DND-41 (cell line): ENCODE measurements at regions not wholly inside any gene's neighbourhood (a gene's known extent, or its start where the extent isn't known, plus 50 kb on each side); places are given as distances from the start of the nearest gene placed in this dataset.

Source experiments
- ATAC-seq: fragments of 200-7000 bp; cut with Tn5 transposase; 3 replicates; pipeline ENCODE4 v1.9.1; 2021; ENCODE audit warnings: low read depth; ENCODE audit not compliant: insufficient read depth
- DNase-seq: peaks from one replicate; pipeline ENCODE4 v3.0.0-alpha.2; 2020
- H2AFZ ChIP-seq: 2 replicates; pipeline ENCODE4 v1.6.0; 2012; ENCODE audit warnings: low read depth, low read length
- H3K27ac ChIP-seq: 2 replicates; pipeline ENCODE4 v1.5.1; 2012; ENCODE audit warnings: low read length, inconsistent platforms
- H3K27me3 ChIP-seq: fragments of 200-600 bp; sonication (generic); 2 replicates; pipeline ENCODE4 v1.6.0; 2012; ENCODE audit warnings: low read length, mild to moderate bottlenecking, inconsistent platforms; ENCODE audit not compliant: insufficient read depth, poor library complexity
- H3K36me3 ChIP-seq: 2 replicates; pipeline ENCODE4 v1.5.1; 2012; ENCODE audit warnings: low read length, inconsistent platforms; ENCODE audit not compliant: insufficient read depth
- H3K4me1 ChIP-seq: 2 replicates; pipeline ENCODE4 v1.5.1; 2012; ENCODE audit warnings: mild to moderate bottlenecking, low read length; ENCODE audit not compliant: insufficient read depth
- H3K4me2 ChIP-seq: 2 replicates; pipeline ENCODE4 v1.6.0; 2012; ENCODE audit warnings: mild to moderate bottlenecking, moderate library complexity, low read length, inconsistent platforms; ENCODE audit not compliant: insufficient read depth
- H3K4me3 ChIP-seq, 2 experiments: fragments of 200-600 bp in 1 of 2; shearing (Covaris generic) in 1 of 2; 2 replicates each; pipeline ENCODE4 v1.5.1; 2012 to 2016; ENCODE audit warnings: inconsistent platforms in 2 of 2, low read length in 2 of 2, mild to moderate bottlenecking in 2 of 2, low read depth in 1 of 2, moderate library complexity in 1 of 2
- H3K79me2 ChIP-seq: 2 replicates; pipeline ENCODE4 v1.6.0; 2012; ENCODE audit warnings: low read length, inconsistent platforms; ENCODE audit not compliant: insufficient read depth
- H3K9ac ChIP-seq: 2 replicates; pipeline ENCODE4 v1.6.0; 2012; ENCODE audit warnings: low read depth, mild to moderate bottlenecking, inconsistent platforms, low read length, moderate library complexity
- H3K9me3 ChIP-seq: 2 replicates; pipeline ENCODE4 v1.5.1; 2012; ENCODE audit warnings: low read length, moderate library complexity, mild to moderate bottlenecking, inconsistent platforms; ENCODE audit not compliant: insufficient read depth, severe bottlenecking
- H4K20me1 ChIP-seq: 2 replicates; pipeline ENCODE4 v1.6.0; 2012; ENCODE audit warnings: low read length; ENCODE audit not compliant: insufficient read depth
- EZH2 ChIP-seq: IDR thresholded peaks from 3 replicates; pipeline ENCODE4 v1.6.1; 2012; ENCODE audit warnings: borderline replicate concordance, low read depth, mild to moderate bottlenecking, moderate library complexity, low read length, inconsistent platforms; ENCODE audit not compliant: severe bottlenecking
- TF ChIP-seq, protein P1 (sequence below): IDR thresholded peaks from 2 replicates; pipeline ENCODE4 v1.5.1; 2012; ENCODE audit warnings: borderline replicate concordance, low read length, moderate library complexity, mild to moderate bottlenecking; ENCODE audit not compliant: poor library complexity, severe bottlenecking; ENCODE audit errors: extremely low read depth

GRCh38 chr14:70269582-70269981 is 80.8 kb upstream of the SLC8A3 start:
- no peaks in the 10 kb centered on the region for H3K36me3 ChIP-seq
- no peak for DNase-seq

GRCh38 chr14:70268760-70269159 is 80.0 kb upstream of the SLC8A3 start:
- no peak for ATAC-seq
- no peak overlapping the region for H3K27ac ChIP-seq
- no peaks in the 10 kb centered on the region for H3K27me3 ChIP-seq
- no peak overlapping the region for H3K4me2 ChIP-seq
- H4K20me1 ChIP-seq = no peaks in the 10 kb centered on the region
- DNase-seq = no peak
- no peaks in the 10 kb centered on the region for H3K4me1 ChIP-seq
- no peak overlapping the region for H3K9ac ChIP-seq
- TF ChIP-seq EZH2 = no peak
- TF ChIP-seq, protein P1, sequence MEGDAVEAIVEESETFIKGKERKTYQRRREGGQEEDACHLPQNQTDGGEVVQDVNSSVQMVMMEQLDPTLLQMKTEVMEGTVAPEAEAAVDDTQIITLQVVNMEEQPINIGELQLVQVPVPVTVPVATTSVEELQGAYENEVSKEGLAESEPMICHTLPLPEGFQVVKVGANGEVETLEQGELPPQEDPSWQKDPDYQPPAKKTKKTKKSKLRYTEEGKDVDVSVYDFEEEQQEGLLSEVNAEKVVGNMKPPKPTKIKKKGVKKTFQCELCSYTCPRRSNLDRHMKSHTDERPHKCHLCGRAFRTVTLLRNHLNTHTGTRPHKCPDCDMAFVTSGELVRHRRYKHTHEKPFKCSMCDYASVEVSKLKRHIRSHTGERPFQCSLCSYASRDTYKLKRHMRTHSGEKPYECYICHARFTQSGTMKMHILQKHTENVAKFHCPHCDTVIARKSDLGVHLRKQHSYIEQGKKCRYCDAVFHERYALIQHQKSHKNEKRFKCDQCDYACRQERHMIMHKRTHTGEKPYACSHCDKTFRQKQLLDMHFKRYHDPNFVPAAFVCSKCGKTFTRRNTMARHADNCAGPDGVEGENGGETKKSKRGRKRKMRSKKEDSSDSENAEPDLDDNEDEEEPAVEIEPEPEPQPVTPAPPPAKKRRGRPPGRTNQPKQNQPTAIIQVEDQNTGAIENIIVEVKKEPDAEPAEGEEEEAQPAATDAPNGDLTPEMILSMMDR = no peak
- H3K4me3 ChIP-seq = no peak overlapping the region
- H3K79me2 ChIP-seq = no peaks in the 10 kb centered on the region
- H2AFZ ChIP-seq = no peak overlapping the region
- H3K36me3 ChIP-seq = no peaks in the 10 kb centered on the region
- no peaks in the 10 kb centered on the region for H3K9me3 ChIP-seq

More at GRCh38 chr14:70269582-70269981, 80.8 kb upstream of the SLC8A3 start:
- Histone ChIP-seq H3K4me3 (no peak overlapping the region), H4K20me1 (no peaks in the 10 kb centered on the region), H3K4me1 (no peaks in the 10 kb centered on the region), H3K9me3 (no peaks in the 10 kb centered on the region), H2AFZ (no peak overlapping the region), H3K9ac (no peak overlapping the region), H3K27me3 (no peaks in the 10 kb centered on the region), H3K79me2 (no peaks in the 10 kb centered on the region), H3K4me2 (no peak overlapping the region), H3K27ac (no peak overlapping the region)
- no peak for TF ChIP-seq EZH2
- TF ChIP-seq, protein P1 = no peak
- no peak for ATAC-seq

DNA sequence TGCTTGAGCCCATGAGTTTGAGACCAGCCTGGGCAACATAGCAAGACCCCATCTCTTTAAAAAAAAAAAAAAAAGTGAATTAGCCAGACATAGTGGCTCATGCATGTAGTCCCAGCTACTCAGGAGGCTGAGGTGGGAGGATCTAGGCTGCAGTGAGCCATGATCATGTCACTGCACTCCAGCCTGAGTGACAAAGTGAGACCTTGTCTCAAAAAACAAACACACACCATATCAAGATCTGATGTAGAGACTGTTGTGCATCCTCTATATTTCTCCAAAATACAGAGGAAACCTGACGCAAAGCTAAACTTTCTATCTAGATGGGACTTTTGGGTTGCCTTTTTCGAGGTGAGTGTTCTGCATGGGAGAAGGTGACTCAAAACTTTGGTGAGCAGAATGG is 77.4 kb upstream of the SLC8A3 start:
- Histone ChIP-seq H4K20me1 (no peaks in the 10 kb centered on the region), H3K9ac (no peak overlapping the region), H2AFZ (no peak overlapping the region), H3K27ac (no peak overlapping the region), H3K4me1 (no peaks in the 10 kb centered on the region), H3K4me2 (no peak overlapping the region), H3K27me3 (no peaks in the 10 kb centered on the region), H3K9me3 (no peaks in the 10 kb centered on the region), H3K79me2 (no peaks in the 10 kb centered on the region), H3K4me3 (no peak overlapping the region), H3K36me3 (no peaks in the 10 kb centered on the region)
- DNase-seq (no peak), ATAC-seq (no peak)
- TF ChIP-seq, protein P1 = no peak
- no peak for TF ChIP-seq EZH2

- ATAC-seq = no peak
- no peaks in the 10 kb centered on the region for H3K79me2 ChIP-seq
- H3K36me3 ChIP-seq = no peaks in the 10 kb centered on the region
- DNase-seq = no peak
- H3K9me3 ChIP-seq = no peaks in the 10 kb centered on the region
- H3K4me1 ChIP-seq = no peaks in the 10 kb centered on the region
- H4K20me1 ChIP-seq = no peaks in the 10 kb centered on the region
- no peak overlapping the region for H3K27ac ChIP-seq
- H2AFZ ChIP-seq = no peak overlapping the region
- TF ChIP-seq, protein P1 = no peak
- no peak for TF ChIP-seq EZH2
- H3K9ac ChIP-seq = no peak overlapping the region
- no peaks in the 10 kb centered on the region for H3K27me3 ChIP-seq
- no peak overlapping the region for H3K4me3 ChIP-seq
- H3K4me2 ChIP-seq = no peak overlapping the region
Measured at GRCh38 chr14:70265422-70265821, 76.7 kb upstream of the SLC8A3 start.
